HEK293 (cell line): ENCODE measurements at regions not wholly inside any gene's neighbourhood (a gene's known extent, or its start where the extent isn't known, plus 50 kb on each side); places are given as distances from the start of the nearest gene placed in this dataset.

ENCODE experiments used
- CTCF ChIA-PET: fragments of 350-600 bp; formaldehyde crosslinking; extraction: SDS; loops from one replicate; lab custom pipeline; 2021; ENCODE audit warnings: antibody characterized with exemption; lab: Yijun Ruan, JAX
- POLR2A ChIA-PET: fragments of 300-600 bp; formaldehyde crosslinking; extraction: SDS; loops from one replicate; lab custom pipeline; 2020; ENCODE audit warnings: antibody characterized with exemption, inconsistent platforms; lab: Yijun Ruan, JAX
- H3K27ac ChIP-seq: fragments of 200-500 bp; sonication (Bioruptor generic); 2 replicates; pipeline ENCODE4 v1.5.1; 2014; ENCODE audit warnings: low read depth, low read length, control low read depth, inconsistent platforms; ENCODE audit errors: extremely low read depth
- H3K36me3 ChIP-seq, 2 experiments: fragments of 200-500 bp in 1 of 2; sonication (Bioruptor generic) in 1 of 2; 1 replicate in 1 of 2; 2 replicates in 1 of 2; pipeline ENCODE4 v1.5.1; 2014 to 2017; ENCODE audit warnings: inconsistent platforms in 2 of 2, low read length in 2 of 2; ENCODE audit not compliant: control insufficient read depth in 2 of 2, insufficient read depth in 1 of 2
- H3K4me1 ChIP-seq: fragments of 200-500 bp; sonication (Bioruptor generic); 2 replicates; pipeline ENCODE4 v1.5.1; 2014; ENCODE audit warnings: mild to moderate bottlenecking, low read length, inconsistent platforms; ENCODE audit not compliant: control insufficient read depth, insufficient read depth
- H3K4me3 ChIP-seq: 2 replicates; pipeline ENCODE4 v1.5.1; 2011; ENCODE audit warnings: low read depth, mild to moderate bottlenecking, control low read depth, low read length, moderate library complexity
- H3K9me3 ChIP-seq: fragments of 200-500 bp; sonication (Bioruptor generic); 2 replicates; pipeline ENCODE4 v1.5.1; 2014; ENCODE audit warnings: low read depth, low read length, inconsistent platforms; ENCODE audit not compliant: control insufficient read depth, insufficient read depth
- BCL6B ChIP-seq: fragments of 450-650 bp; formaldehyde crosslinking; IDR thresholded peaks from 2 replicates; pipeline ENCODE4 v1.5.1; 2017; ENCODE audit warnings: missing biosample characterization, missing genetic modification characterization
- FEZF1 ChIP-seq: fragments of 450-650 bp; formaldehyde crosslinking; IDR thresholded peaks from 2 replicates; pipeline ENCODE4 v1.5.1; 2016; ENCODE audit warnings: missing biosample characterization, missing genetic modification characterization
- GLIS2 ChIP-seq: fragments of 450-650 bp; formaldehyde crosslinking; IDR thresholded peaks from 2 replicates; pipeline ENCODE4 v1.5.1; 2016; ENCODE audit warnings: missing biosample characterization, missing genetic modification characterization
- HOXC10 ChIP-seq: sonication (generic); formaldehyde crosslinking; IDR thresholded peaks from 2 replicates; pipeline ENCODE4 v1.8.1; 2023; ENCODE audit warnings: mild to moderate bottlenecking, missing genetic modification reagents
- PRDM1 ChIP-seq: fragments of 450-650 bp; formaldehyde crosslinking; IDR thresholded peaks from 2 replicates; pipeline ENCODE4; 2016; ENCODE audit warnings: missing biosample characterization, missing genetic modification characterization
- SCRT1 ChIP-seq: fragments of 450-650 bp; formaldehyde crosslinking; IDR thresholded peaks from 2 replicates; pipeline ENCODE4 v1.5.1; 2016; ENCODE audit warnings: missing biosample characterization, missing genetic modification characterization, borderline replicate concordance
- SCRT2 ChIP-seq: fragments of 450-650 bp; formaldehyde crosslinking; IDR thresholded peaks from 2 replicates; pipeline ENCODE4 v1.5.1; 2016; ENCODE audit warnings: missing biosample characterization, missing genetic modification characterization
- TCF7L2 ChIP-seq: IDR thresholded peaks from 2 replicates; pipeline ENCODE4 v1.6.1; 2011; ENCODE audit warnings: low read depth, mild to moderate bottlenecking, inconsistent platforms, low read length, moderate library complexity, borderline replicate concordance
- ZNF112 ChIP-seq: fragments of 450-650 bp; formaldehyde crosslinking; IDR thresholded peaks from 2 replicates; pipeline ENCODE4 v1.5.0; 2017; ENCODE audit warnings: missing biosample characterization, missing genetic modification characterization
- ZNF133 ChIP-seq: fragments of 450-650 bp; formaldehyde crosslinking; IDR thresholded peaks from 2 replicates; pipeline ENCODE4 v1.5.1; 2016; ENCODE audit warnings: missing biosample characterization, missing genetic modification characterization
- ZNF155 ChIP-seq: fragments of 450-650 bp; formaldehyde crosslinking; IDR thresholded peaks from 2 replicates; pipeline ENCODE4 v1.5.1; 2016; ENCODE audit warnings: missing biosample characterization, missing genetic modification characterization
- ZNF174 ChIP-seq: fragments of 450-650 bp; formaldehyde crosslinking; IDR thresholded peaks from 2 replicates; pipeline ENCODE4 v1.5.0; 2017; ENCODE audit warnings: missing biosample characterization, mild to moderate bottlenecking, missing genetic modification characterization
- ZNF324 ChIP-seq: fragments of 450-650 bp; formaldehyde crosslinking; IDR thresholded peaks from 2 replicates; pipeline ENCODE4 v1.5.1; 2016; ENCODE audit warnings: missing biosample characterization, missing genetic modification characterization
- ZNF354C ChIP-seq: fragments of 450-650 bp; formaldehyde crosslinking; IDR thresholded peaks from 2 replicates; pipeline ENCODE4 v1.5.1; 2016; ENCODE audit warnings: missing biosample characterization, missing genetic modification characterization, low read depth, borderline replicate concordance
- ZNF37A ChIP-seq: fragments of 450-650 bp; IDR thresholded peaks from 2 replicates; pipeline ENCODE4 v1.5.1; 2018; ENCODE audit warnings: missing biosample characterization, missing genetic modification characterization
- ZNF513 ChIP-seq: fragments of 450-650 bp; IDR thresholded peaks from 2 replicates; pipeline ENCODE4 v1.5.1; 2018; ENCODE audit warnings: missing biosample characterization, missing genetic modification characterization
- ZNF548 ChIP-seq: fragments of 450-650 bp; formaldehyde crosslinking; IDR thresholded peaks from 2 replicates; pipeline ENCODE4 v1.5.1; 2016; ENCODE audit warnings: missing biosample characterization, missing genetic modification characterization
- ZNF571 ChIP-seq: fragments of 450-650 bp; formaldehyde crosslinking; IDR thresholded peaks from 2 replicates; pipeline ENCODE4 v1.5.0; 2017; ENCODE audit warnings: missing biosample characterization, missing genetic modification characterization
- ZNF624 ChIP-seq: fragments of 450-650 bp; formaldehyde crosslinking; IDR thresholded peaks from 2 replicates; pipeline ENCODE4 v1.5.1; 2017; ENCODE audit warnings: missing biosample characterization, missing genetic modification characterization
- ZNF626 ChIP-seq: fragments of 450-650 bp; sonication (Bioruptor Pico); formaldehyde crosslinking; IDR thresholded peaks from 2 replicates; pipeline ENCODE4 v1.5.1; 2018; ENCODE audit warnings: missing biosample characterization, missing genetic modification characterization, inconsistent platforms
- ZNF660 ChIP-seq: fragments of 450-650 bp; IDR thresholded peaks from 2 replicates; pipeline ENCODE4 v1.5.1; 2018; ENCODE audit warnings: missing biosample characterization, mild to moderate bottlenecking, missing genetic modification characterization
- ZNF747 ChIP-seq: fragments of 450-650 bp; formaldehyde crosslinking; IDR thresholded peaks from 2 replicates; pipeline ENCODE4 v1.5.1; 2016; ENCODE audit warnings: missing biosample characterization, missing genetic modification characterization
- ZNF830 ChIP-seq: fragments of 450-650 bp; IDR thresholded peaks from 2 replicates; pipeline ENCODE4 v1.5.0; 2018; ENCODE audit warnings: missing biosample characterization, missing genetic modification characterization, low read depth, mild to moderate bottlenecking, moderate library complexity

- Histone ChIP-seq H3K4me3 (no peak overlapping the region), H3K27ac (no peak overlapping the region), H3K36me3 (no peaks in the 10 kb centered on the region), H3K4me1 (no peaks in the 10 kb centered on the region), H3K9me3 (no peaks in the 10 kb centered on the region)
- CTCF ChIA-PET, result interaction anchor here (1.0 kb wide), 1 partner anchor 18 kb away, joined by 3 read pairs; no protein-coding TSS in a partner anchor
- POLR2A ChIA-PET, result no interaction called here
- TF ChIP-seq SCRT2 (tag by site-specific recombination), result no peak
- TF ChIP-seq ZNF571, result no peak
- TF ChIP-seq ZNF112, result no peak
- TF ChIP-seq ZNF830 (tag by site-specific recombination), result no peak
These were observed 1349.0 kb upstream of the B3GALT2 start for GRCh38 chr1:194535369-194535768.

- CTCF ChIA-PET, result no interaction called here
- H3K4me3 ChIP-seq, result no peak overlapping the region
- POLR2A ChIA-PET, result no interaction called here
These were observed 1348.4 kb upstream of the B3GALT2 start for GRCh38 chr1:194534784-194535183.

GRCh38 chr1:194533641-194534040 is 1347.2 kb upstream of the B3GALT2 start:
- TF ChIP-seq BCL6B (tag by site-specific recombination) (no peak), SCRT1 (tag by site-specific recombination) (no peak), ZNF513 (tag by site-specific recombination) (no peak), HOXC10 (CRISPR knock-in tag) (no peak), ZNF747 (no peak), PRDM1 (tag by site-specific recombination) (no peak)
- CTCF ChIA-PET, result interaction anchor here (0.7 kb wide), 1 partner anchor 242 kb away, joined by 3 read pairs; no protein-coding TSS in a partner anchor
- Histone ChIP-seq H3K27ac (no peak overlapping the region), H3K4me3 (no peak overlapping the region), H3K36me3 (no peaks in the 10 kb centered on the region), H3K9me3 (no peaks in the 10 kb centered on the region), H3K4me1 (no peaks in the 10 kb centered on the region)
- POLR2A ChIA-PET, result no interaction called here

More at GRCh38 chr1:194534784-194535183, 1348.4 kb upstream of the B3GALT2 start:
- TF ChIP-seq ZNF324, result no peak
- TF ChIP-seq ZNF660 (tag by site-specific recombination), result no peak
- no peak for TF ChIP-seq ZNF354C (tag by site-specific recombination)
- TF ChIP-seq ZNF626 (tag by site-specific recombination), result no peak
- TF ChIP-seq FEZF1 (tag by site-specific recombination), result no peak
- no peak for TF ChIP-seq ZNF624 (tag by site-specific recombination)
- TF ChIP-seq ZNF155 (tag by site-specific recombination), result no peak
- no peak for TF ChIP-seq ZNF548 (tag by site-specific recombination)
- no peak for TF ChIP-seq ZNF37A (tag by site-specific recombination)
- TF ChIP-seq ZNF174, result no peak
- TF ChIP-seq ZNF133 (tag by site-specific recombination), result no peak
- TF ChIP-seq TCF7L2, result no peak
- no peak for TF ChIP-seq GLIS2
- TF ChIP-seq, all 188 proteins: peak for 0
- no peaks in the 10 kb centered on the region for H3K36me3 ChIP-seq
- H3K27ac ChIP-seq, result no peak overlapping the region
- no peaks in the 10 kb centered on the region for H3K4me1 ChIP-seq
- H3K9me3 ChIP-seq, result no peaks in the 10 kb centered on the region
